SK-N-SH (cell line): ENCODE measurements at regions not wholly inside any gene's neighbourhood (a gene's known extent, or its start where the extent isn't known, plus 50 kb on each side); places are given as distances from the start of the nearest gene placed in this dataset.

Experiments used
- CTCF ChIA-PET: fragments of 300-600, 350-600 bp; formaldehyde crosslinking; extraction: SDS; loops from one replicate; lab custom pipeline; 2021; lab: Yijun Ruan, JAX
- POLR2A ChIA-PET: fragments of 350-600 bp; sonication (Branson Sonifier 250); formaldehyde crosslinking; extraction: SDS; loops from one replicate; lab custom pipeline; 2020; ENCODE audit warnings: antibody characterized with exemption, inconsistent platforms; lab: Yijun Ruan, JAX
- DNase-seq: peaks from one replicate; pipeline ENCODE4 v3.0.0; 2012
- H2AFZ ChIP-seq: fragments of 200-600 bp; sonication (generic); 2 replicates; pipeline ENCODE4 v1.8.1; 2016; ENCODE audit warnings: antibody characterized with exemption, mild to moderate bottlenecking, low read depth
- H3F3A ChIP-seq: fragments of 200-600 bp; sonication (generic); replicated peaks from 2 replicates; pipeline ENCODE3; 2016; ENCODE audit warnings: antibody characterized with exemption, mild to moderate bottlenecking; ENCODE audit not compliant: insufficient read depth
- H3K27ac ChIP-seq, 2 experiments: fragments of 200-500 bp in 1 of 2; fragments of 200-600 bp in 1 of 2; sonication (Bioruptor generic) in 1 of 2; sonication (generic), shearing (Covaris generic) in 1 of 2; 2 replicates each; pipeline versions ENCODE4 v1.5.1 to v1.6.1; 2014 to 2016; ENCODE audit warnings: low read depth in 2 of 2, inconsistent platforms in 1 of 2, low read length in 1 of 2, mild to moderate bottlenecking in 1 of 2, mixed read lengths in 1 of 2
- H3K27me3 ChIP-seq: fragments of 200-600 bp; sonication (generic), shearing (Covaris generic); 2 replicates; pipeline ENCODE4 v1.6.1; 2016; ENCODE audit warnings: mixed run types; ENCODE audit not compliant: insufficient read depth
- H3K36me3 ChIP-seq, 2 experiments: fragments of 200-500 bp in 1 of 2; fragments of 200-600 bp in 1 of 2; sonication (Bioruptor generic) in 1 of 2; sonication (generic) in 1 of 2; replicated peaks in 1 of 2; 2 replicates each; pipeline versions ENCODE3 to v1.5.1; 2014 to 2016; ENCODE audit warnings: low read length in 1 of 2, mild to moderate bottlenecking in 1 of 2; ENCODE audit not compliant: insufficient read depth in 2 of 2, control insufficient read depth in 1 of 2
- H3K4me1 ChIP-seq, 2 experiments: fragments of 200-500 bp in 1 of 2; fragments of 200-600 bp in 1 of 2; sonication (Bioruptor generic) in 1 of 2; sonication (generic), shearing (Covaris generic) in 1 of 2; 2 replicates each; pipeline versions ENCODE4 v1.5.1 to v1.6.1; 2014 to 2016; ENCODE audit warnings: low read depth in 1 of 2, low read length in 1 of 2, mixed run types in 1 of 2; ENCODE audit not compliant: insufficient read depth in 2 of 2, control insufficient read depth in 1 of 2
- H3K4me2 ChIP-seq: fragments of 200-600 bp; sonication (generic), shearing (Covaris generic); 2 replicates; pipeline ENCODE4 v1.6.1; 2017; ENCODE audit warnings: mixed run types
- H3K4me3 ChIP-seq, 2 experiments: fragments of 200-500 bp in 1 of 2; fragments of 200-600 bp in 1 of 2; sonication (Bioruptor generic) in 1 of 2; sonication (generic), shearing (Covaris generic) in 1 of 2; 2 replicates each; pipeline versions ENCODE4 v1.5.1 to v1.8.1; 2014 to 2016; ENCODE audit warnings: low read depth in 2 of 2, inconsistent platforms in 1 of 2, low read length in 1 of 2, mild to moderate bottlenecking in 1 of 2, mixed read lengths in 1 of 2, moderate library complexity in 1 of 2
- H3K79me2 ChIP-seq: fragments of 200-600 bp; sonication (generic); 2 replicates; pipeline ENCODE4 v1.8.1; 2017; ENCODE audit warnings: mild to moderate bottlenecking; ENCODE audit not compliant: insufficient read depth
- H3K9ac ChIP-seq: fragments of 200-600 bp; sonication (generic); 2 replicates; pipeline ENCODE4 v1.6.1; 2017; ENCODE audit warnings: mixed run types
- H3K9me2 ChIP-seq: fragments of 200-600 bp; sonication (generic); 2 replicates; pipeline ENCODE4 v1.6.1; 2017; ENCODE audit warnings: mixed run types
- H3K9me3 ChIP-seq: fragments of 200-600 bp; sonication (generic); 2 replicates; pipeline ENCODE4 v1.6.1; 2017; ENCODE audit warnings: mixed run types, mild to moderate bottlenecking, moderate library complexity
- H4K20me1 ChIP-seq: fragments of 200-600 bp; sonication (generic); 2 replicates; pipeline ENCODE4 v1.6.1; 2017; ENCODE audit warnings: mild to moderate bottlenecking, mixed run types; ENCODE audit not compliant: insufficient read depth
- ELF1 ChIP-seq: IDR thresholded peaks from 2 replicates; pipeline ENCODE4 v1.4.0; 2012
- EP300 ChIP-seq, 2 experiments: IDR thresholded peaks; 2 replicates each; pipeline versions ENCODE4 v1.4.0 to v1.6.1; 2012; ENCODE audit warnings: borderline replicate concordance in 1 of 2, low read depth in 1 of 2, low read length in 1 of 2
- EZH2phosphoT487 ChIP-seq: fragments of 200-600 bp; sonication (generic); IDR thresholded peaks from 2 replicates; pipeline ENCODE4 v1.6.1; 2017; ENCODE audit warnings: low read depth, mixed run types, mild to moderate bottlenecking, antibody characterized with exemption, moderate library complexity, borderline replicate concordance
- FOXJ3 ChIP-seq: sonication (generic); formaldehyde crosslinking; IDR thresholded peaks from 2 replicates; pipeline ENCODE4 v1.5.1; 2020; ENCODE audit warnings: mild to moderate bottlenecking, missing genetic modification reagents
- RFX5 ChIP-seq: IDR thresholded peaks from 2 replicates; pipeline ENCODE4 v1.6.1; 2012; ENCODE audit warnings: mild to moderate bottlenecking, improper control_type of control experiment, low read length
- SIN3A ChIP-seq: IDR thresholded peaks from 2 replicates; pipeline ENCODE4 v1.6.1; 2012; ENCODE audit warnings: low read depth, mild to moderate bottlenecking, low read length, moderate library complexity, borderline replicate concordance
- TCF12 ChIP-seq: IDR thresholded peaks from 2 replicates; pipeline ENCODE4 v1.4.0; 2012
- YY1 ChIP-seq: IDR thresholded peaks from 2 replicates; pipeline ENCODE4 v1.4.0; 2012; ENCODE audit warnings: low read depth, mild to moderate bottlenecking
- WGBS: methylation state at CpG from one replicate; pipeline ENCODE4 v1.1.6; 2017; ENCODE audit warnings: low lambda C conversion rate; 5-methylcytosine and 5-hydroxymethylcytosine counted together
- TF ChIP-seq, protein P1 (sequence below): fragments of 200-600 bp; sonication (generic); IDR thresholded peaks from 2 replicates; pipeline ENCODE4 v1.6.1; 2017; ENCODE audit warnings: antibody characterized with exemption, mild to moderate bottlenecking, moderate library complexity
- TF ChIP-seq, protein P2 (sequence below): IDR thresholded peaks from 2 replicates; pipeline ENCODE4 v1.4.0; 2012; ENCODE audit warnings: low read depth

DNA sequence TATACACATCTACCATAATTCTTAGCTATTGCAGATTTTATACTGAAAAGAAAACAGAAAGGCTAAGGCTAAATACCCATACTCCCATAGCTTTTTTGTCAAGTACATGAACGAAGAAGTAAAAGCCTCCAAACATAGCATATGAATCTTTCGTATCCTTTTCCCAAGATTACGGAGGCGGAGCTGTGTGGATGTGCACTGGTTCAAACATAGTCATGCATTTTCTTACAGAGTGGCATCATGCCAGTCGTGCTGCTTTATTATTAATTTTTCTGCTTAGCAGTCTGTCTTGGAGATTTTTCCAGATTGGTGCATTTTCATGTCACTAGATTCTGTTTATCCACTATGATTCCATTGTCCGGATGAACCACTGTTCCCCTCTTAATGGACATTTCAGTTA lies 118.7 kb upstream of the RUNX3 start:
- TF ChIP-seq RFX5, result no peak
- TF ChIP-seq ELF1, result no peak
- no peak for TF ChIP-seq FOXJ3 (CRISPR knock-in tag)
- TF ChIP-seq, protein P1, sequence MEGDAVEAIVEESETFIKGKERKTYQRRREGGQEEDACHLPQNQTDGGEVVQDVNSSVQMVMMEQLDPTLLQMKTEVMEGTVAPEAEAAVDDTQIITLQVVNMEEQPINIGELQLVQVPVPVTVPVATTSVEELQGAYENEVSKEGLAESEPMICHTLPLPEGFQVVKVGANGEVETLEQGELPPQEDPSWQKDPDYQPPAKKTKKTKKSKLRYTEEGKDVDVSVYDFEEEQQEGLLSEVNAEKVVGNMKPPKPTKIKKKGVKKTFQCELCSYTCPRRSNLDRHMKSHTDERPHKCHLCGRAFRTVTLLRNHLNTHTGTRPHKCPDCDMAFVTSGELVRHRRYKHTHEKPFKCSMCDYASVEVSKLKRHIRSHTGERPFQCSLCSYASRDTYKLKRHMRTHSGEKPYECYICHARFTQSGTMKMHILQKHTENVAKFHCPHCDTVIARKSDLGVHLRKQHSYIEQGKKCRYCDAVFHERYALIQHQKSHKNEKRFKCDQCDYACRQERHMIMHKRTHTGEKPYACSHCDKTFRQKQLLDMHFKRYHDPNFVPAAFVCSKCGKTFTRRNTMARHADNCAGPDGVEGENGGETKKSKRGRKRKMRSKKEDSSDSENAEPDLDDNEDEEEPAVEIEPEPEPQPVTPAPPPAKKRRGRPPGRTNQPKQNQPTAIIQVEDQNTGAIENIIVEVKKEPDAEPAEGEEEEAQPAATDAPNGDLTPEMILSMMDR, result no peak
- TF ChIP-seq TCF12, result no peak
- TF ChIP-seq EZH2phosphoT487, result no peak
- ChIA-PET CTCF (interaction anchor here (8.7 kb wide), 1 partner anchor 12 kb away, joined by 55 read pairs; no protein-coding TSS in a partner anchor), POLR2A (no interaction called here)
- WGBS, result 62% methylated on average over 6 of the region's 6 CpGs
- no peaks in the 10 kb centered on the region for H3K36me3 ChIP-seq
- H3K4me1 ChIP-seq, result peaks cover 0 to 25% of the 10 kb centered on the region in 2 experiments; a peak in 1 of 4 replicates
- no peak overlapping the region for H2AFZ ChIP-seq
- H3K79me2 ChIP-seq, result no peaks in the 10 kb centered on the region
- no peaks in the 10 kb centered on the region for H3K9me3 ChIP-seq
- no peak overlapping the region for H3K27ac ChIP-seq
- H3K27me3 ChIP-seq, result peaks cover 23% of the 10 kb centered on the region; the same call in 1 of the 2 replicates
- H4K20me1 ChIP-seq, result no peaks in the 10 kb centered on the region
- H3K9me2 ChIP-seq, result no peaks in the 10 kb centered on the region
- H3K4me3 ChIP-seq, result no peak overlapping the region
- H3K9ac ChIP-seq, result no peak overlapping the region
- no peak for DNase-seq
- no peaks in the 10 kb centered on the region for H3F3A ChIP-seq
- no peak overlapping the region for H3K4me2 ChIP-seq

DNA sequence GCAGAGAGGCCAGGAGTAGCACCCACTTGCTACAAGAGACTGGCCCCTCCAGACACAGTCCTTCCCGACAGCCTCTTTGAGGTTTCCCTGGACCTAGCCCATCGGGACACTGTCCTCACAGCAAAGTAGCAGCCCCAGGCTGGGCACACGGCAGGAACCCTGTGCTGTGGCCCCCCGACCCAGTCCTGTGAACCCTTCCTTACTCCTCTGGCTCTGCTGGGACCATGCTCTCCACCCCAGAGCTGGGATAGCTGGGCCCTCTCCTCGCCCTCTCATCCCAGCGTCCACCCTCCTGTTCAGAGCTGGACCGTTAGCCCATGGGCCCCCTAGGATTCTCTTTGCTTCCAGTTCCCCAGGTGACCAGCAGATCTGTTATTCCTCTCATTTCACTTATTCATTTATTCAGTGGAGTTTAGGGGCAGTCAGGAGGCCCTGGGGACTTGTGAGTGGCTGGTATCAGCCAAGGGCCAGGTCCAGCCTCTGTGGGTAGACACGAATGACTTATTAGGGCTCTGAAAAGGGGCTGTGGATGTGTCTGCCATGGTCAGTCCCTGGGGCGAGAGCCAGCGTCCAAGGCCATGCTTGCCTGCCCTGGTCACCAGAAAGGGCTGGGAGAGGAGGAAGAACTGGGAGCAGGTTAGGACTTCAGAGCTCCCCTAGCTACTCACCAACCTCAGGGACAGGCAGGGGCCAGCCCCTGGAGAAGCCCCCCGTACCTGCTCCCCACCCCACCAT lies 117.6 kb upstream of the RUNX3 start:
- Histone ChIP-seq H3K4me1 (peaks cover 0 to 25% of the 10 kb centered on the region in 2 experiments; a peak in 1 of 4 replicates), H3K36me3 (no peaks in the 10 kb centered on the region), H3K9ac (no peak overlapping the region), H3K27me3 (peaks cover 24% of the 10 kb centered on the region), H3K9me3 (no peaks in the 10 kb centered on the region), H4K20me1 (no peaks in the 10 kb centered on the region), H2AFZ (no peak overlapping the region), H3K27ac (no peak overlapping the region), H3K79me2 (no peaks in the 10 kb centered on the region), H3K4me3 (no peak overlapping the region), H3K9me2 (no peaks in the 10 kb centered on the region), H3F3A (no peaks in the 10 kb centered on the region), H3K4me2 (no peak overlapping the region)
- 37% methylated on average over 7 of the region's 11 CpGs for WGBS
- no peak for DNase-seq
- CTCF ChIA-PET, result interaction anchor here (2.3 to 8.7 kb wide), 2 partner anchors 11 to 14 kb away, joined by 5 to 55 read pairs; no protein-coding TSS in a partner anchor
- TF ChIP-seq, protein P2, sequence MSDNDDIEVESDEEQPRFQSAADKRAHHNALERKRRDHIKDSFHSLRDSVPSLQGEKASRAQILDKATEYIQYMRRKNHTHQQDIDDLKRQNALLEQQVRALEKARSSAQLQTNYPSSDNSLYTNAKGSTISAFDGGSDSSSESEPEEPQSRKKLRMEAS, result no peak
- TF ChIP-seq SIN3A, result no peak
- TF ChIP-seq EP300 (IDR thresholded peaks at IDR 0.05; ENCODE audit: borderline replicate concordance in 1 of 2, low read depth in 1 of 2, low read length in 1 of 2), result no peak
- no peak for TF ChIP-seq EZH2phosphoT487
- TF ChIP-seq YY1, result no peak
- POLR2A ChIA-PET, result no interaction called here
